Cardiac muscle cell (in vitro differentiated cells and primary cell): ENCODE measurements at regions not wholly inside any gene's neighbourhood (a gene's known extent, or its start where the extent isn't known, plus 50 kb on each side); places are given as distances from the start of the nearest gene placed in this dataset.

ENCODE experiments used
- DNase-seq, 2 donors: peaks; one replicate each; pipeline versions ENCODE4 v3.0.0 to v3.0.0-alpha.2; 2010 to 2017; ENCODE audit warnings: low read depth in 1 of 2, low spot score in 1 of 2
- H3K27ac ChIP-seq: fragments of 200-600 bp; sonication (generic); 2 replicates; pipeline ENCODE4 v1.5.1; 2016
- H3K27me3 ChIP-seq: fragments of 200-600 bp; sonication (generic); 2 replicates; pipeline ENCODE4 v1.6.0; 2016; ENCODE audit warnings: control low read depth
- H3K36me3 ChIP-seq: fragments of 200-600 bp; sonication (generic); 2 replicates; pipeline ENCODE4 v1.5.1; 2016; ENCODE audit warnings: control low read depth
- H3K4me1 ChIP-seq: fragments of 200-600 bp; sonication (generic); 2 replicates; pipeline ENCODE4 v1.8.1; 2017; ENCODE audit warnings: low read depth, mild to moderate bottlenecking, mixed run types
- H3K4me3 ChIP-seq: fragments of 200-600 bp; sonication (generic); 2 replicates; pipeline ENCODE4 v1.5.1; 2016; ENCODE audit warnings: mild to moderate bottlenecking
- H3K9me3 ChIP-seq: fragments of 200-600 bp; sonication (generic); 2 replicates; pipeline ENCODE4 v1.5.1; 2017; ENCODE audit warnings: low read depth, mild to moderate bottlenecking, control low read depth
- CTCF ChIP-seq: IDR thresholded peaks from 2 replicates; pipeline ENCODE4 v1.5.1; 2012; ENCODE audit warnings: low read depth, mild to moderate bottlenecking, low read length

- H3K4me3 ChIP-seq = no peak overlapping the region
- H3K27ac ChIP-seq = no peak overlapping the region
- peak in 1 of 2 donors; percentile 52 for DNase-seq
- peaks cover 6% of the 10 kb centered on the region for H3K27me3 ChIP-seq
- H3K9me3 ChIP-seq = no peaks in the 10 kb centered on the region
- no peaks in the 10 kb centered on the region for H3K4me1 ChIP-seq
- no peaks in the 10 kb centered on the region for H3K36me3 ChIP-seq
- no peak for TF ChIP-seq CTCF
Observed at GRCh38 chr2:19754907-19755306, 146.9 kb downstream of the TTC32 start.

- H3K36me3 ChIP-seq = no peaks in the 10 kb centered on the region
- H3K4me3 ChIP-seq = no peak overlapping the region
- no peaks in the 10 kb centered on the region for H3K4me1 ChIP-seq
- no peaks in the 10 kb centered on the region for H3K9me3 ChIP-seq
- no peak for TF ChIP-seq CTCF
- H3K27ac ChIP-seq = no peak overlapping the region
- peaks cover 6% of the 10 kb centered on the region for H3K27me3 ChIP-seq
- DNase-seq = no peak
Observed at GRCh38 chr2:19753818-19754217, 148.0 kb downstream of the TTC32 start.

- no peak overlapping the region for H3K4me3 ChIP-seq
Observed at GRCh38 chr2:19753314-19753713, 148.5 kb downstream of the TTC32 start.

GRCh38 chr2:19752500-19752899, 149.3 kb downstream of the TTC32 start:
- no peaks in the 10 kb centered on the region for H3K9me3 ChIP-seq
- peaks cover 6% of the 10 kb centered on the region for H3K27me3 ChIP-seq
- TF ChIP-seq CTCF = no peak
- H3K4me3 ChIP-seq = no peak overlapping the region
- no peaks in the 10 kb centered on the region for H3K36me3 ChIP-seq
- H3K27ac ChIP-seq = no peak overlapping the region
- peaks cover 4% of the 10 kb centered on the region for H3K4me1 ChIP-seq
- DNase-seq = no peak

More at GRCh38 chr2:19753314-19753713, 148.5 kb downstream of the TTC32 start:
- Histone ChIP-seq H3K9me3 (no peaks in the 10 kb centered on the region), H3K36me3 (no peaks in the 10 kb centered on the region), H3K27me3 (peaks cover 6% of the 10 kb centered on the region), H3K27ac (no peak overlapping the region), H3K4me1 (no peaks in the 10 kb centered on the region)
- DNase-seq = no peak
- no peak for TF ChIP-seq CTCF

- no peaks in the 10 kb centered on the region for H3K9me3 ChIP-seq
- no peak for DNase-seq
- no peak for TF ChIP-seq CTCF
- H3K4me1 ChIP-seq = peaks cover 11% of the 10 kb centered on the region
- no peak overlapping the region for H3K4me3 ChIP-seq
- H3K36me3 ChIP-seq = no peaks in the 10 kb centered on the region
- peaks cover 6% of the 10 kb centered on the region for H3K27me3 ChIP-seq
- no peak overlapping the region for H3K27ac ChIP-seq
Observed at GRCh38 chr2:19751631-19752030, 150.2 kb downstream of the TTC32 start.

GRCh38 chr2:19750136-19750535, 151.6 kb downstream of the TTC32 start:
- no peak for TF ChIP-seq CTCF
- no peak overlapping the region for H3K27ac ChIP-seq
- H3K4me1 ChIP-seq = peaks cover 11% of the 10 kb centered on the region
- H3K36me3 ChIP-seq = no peaks in the 10 kb centered on the region
- no peak for DNase-seq
- H3K4me3 ChIP-seq = no peak overlapping the region
- H3K27me3 ChIP-seq = peaks cover 6% of the 10 kb centered on the region
- no peaks in the 10 kb centered on the region for H3K9me3 ChIP-seq
